Tibial nerve (tissue), 4 donors: ENCODE measurements at regions not wholly inside any gene's neighbourhood (a gene's known extent, or its start where the extent isn't known, plus 50 kb on each side); places are given as distances from the start of the nearest gene placed in this dataset.

Experiments used
- DNase-seq, 2 donors: peaks; one replicate each; pipeline ENCODE4 v3.0.0-alpha.2; 2019; ENCODE audit warnings: low spot score in 2 of 2
- H3K27ac ChIP-seq, 4 donors: fragments of 200-600 bp; sonication (generic) in 3 of 4; one replicate each; pipeline ENCODE4 v1.5.1; 2017 to 2019; ENCODE audit warnings: mild to moderate bottlenecking in 1 of 4
- H3K27me3 ChIP-seq, 2 donors: fragments of 200-600 bp; sonication (generic) in 1 of 2; one replicate each; pipeline versions ENCODE4 v1.5.1 to v1.6.0; 2017 to 2019
- H3K36me3 ChIP-seq, 3 donors: fragments of 200-600 bp; sonication (generic); one replicate each; pipeline ENCODE4 v1.5.1; 2018 to 2019
- H3K4me1 ChIP-seq, 4 donors: fragments of 200-600 bp; sonication (generic) in 3 of 4; one replicate each; pipeline ENCODE4 v1.5.1; 2017 to 2019
- H3K4me3 ChIP-seq, 4 donors: fragments of 200-600 bp; sonication (generic) in 3 of 4; one replicate each; pipeline ENCODE4 v1.5.1; 2017 to 2019; ENCODE audit warnings: mild to moderate bottlenecking in 1 of 4, moderate library complexity in 1 of 4
- H3K9me3 ChIP-seq, 4 donors: fragments of 200-600 bp; sonication (generic) in 3 of 4; one replicate each; pipeline ENCODE4 v1.5.1; 2017 to 2019
- EP300 ChIP-seq, 2 donors: sonication (generic); formaldehyde crosslinking; IDR thresholded peaks; one replicate each; pipeline ENCODE4 v1.6.1; 2017; ENCODE audit warnings: antibody characterized with exemption in 2 of 2, mild to moderate bottlenecking in 1 of 2
- POLR2A ChIP-seq, 2 donors: fragments of 450-650 bp; IDR thresholded peaks; one replicate each; pipeline ENCODE4 v1.6.1; 2017; ENCODE audit warnings: antibody characterized with exemption in 2 of 2, mild to moderate bottlenecking in 2 of 2, moderate library complexity in 2 of 2
- WGBS, 2 donors: methylation state at CpG; one replicate each; pipeline ENCODE4 v1.1.5; 2018; 5-methylcytosine and 5-hydroxymethylcytosine counted together
- TF ChIP-seq, protein P1 (sequence below), 5 experiments: fragments of 200-600 bp in 3 of 5; fragments of 450-650 bp in 2 of 5; sonication (generic) in 3 of 5; IDR thresholded peaks; one replicate each; pipeline ENCODE4 v1.5.1; 2016 to 2019; ENCODE audit warnings: antibody characterized with exemption in 5 of 5, mild to moderate bottlenecking in 3 of 5, moderate library complexity in 2 of 5

DNA sequence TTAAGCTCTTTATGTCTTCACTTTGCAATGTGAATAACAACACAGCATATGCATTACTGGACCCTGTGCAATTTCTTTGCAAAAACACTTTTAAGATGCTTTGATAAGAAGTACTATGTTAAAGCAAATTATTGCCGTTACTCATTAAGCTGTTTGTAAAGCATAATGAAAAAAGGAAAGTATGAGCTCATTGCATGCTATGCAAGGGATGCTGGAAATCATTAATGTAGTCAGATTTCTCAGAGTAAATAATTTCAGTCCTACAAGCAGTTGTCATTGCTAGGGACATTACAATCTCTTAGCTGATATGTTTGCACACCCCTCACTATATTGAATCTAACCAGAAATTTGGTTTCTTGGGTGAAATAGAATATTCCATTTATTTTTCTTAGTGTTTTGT, 982.5 kb upstream of the ADGRL2 start:
- Histone ChIP-seq H3K4me1 (no peaks in the 10 kb centered on the region), H3K9me3 (no peaks in the 10 kb centered on the region), H3K27me3 (no peaks in the 10 kb centered on the region), H3K36me3 (no peaks in the 10 kb centered on the region), H3K4me3 (no peak overlapping the region), H3K27ac (no peak overlapping the region)
- TF ChIP-seq, protein P1, sequence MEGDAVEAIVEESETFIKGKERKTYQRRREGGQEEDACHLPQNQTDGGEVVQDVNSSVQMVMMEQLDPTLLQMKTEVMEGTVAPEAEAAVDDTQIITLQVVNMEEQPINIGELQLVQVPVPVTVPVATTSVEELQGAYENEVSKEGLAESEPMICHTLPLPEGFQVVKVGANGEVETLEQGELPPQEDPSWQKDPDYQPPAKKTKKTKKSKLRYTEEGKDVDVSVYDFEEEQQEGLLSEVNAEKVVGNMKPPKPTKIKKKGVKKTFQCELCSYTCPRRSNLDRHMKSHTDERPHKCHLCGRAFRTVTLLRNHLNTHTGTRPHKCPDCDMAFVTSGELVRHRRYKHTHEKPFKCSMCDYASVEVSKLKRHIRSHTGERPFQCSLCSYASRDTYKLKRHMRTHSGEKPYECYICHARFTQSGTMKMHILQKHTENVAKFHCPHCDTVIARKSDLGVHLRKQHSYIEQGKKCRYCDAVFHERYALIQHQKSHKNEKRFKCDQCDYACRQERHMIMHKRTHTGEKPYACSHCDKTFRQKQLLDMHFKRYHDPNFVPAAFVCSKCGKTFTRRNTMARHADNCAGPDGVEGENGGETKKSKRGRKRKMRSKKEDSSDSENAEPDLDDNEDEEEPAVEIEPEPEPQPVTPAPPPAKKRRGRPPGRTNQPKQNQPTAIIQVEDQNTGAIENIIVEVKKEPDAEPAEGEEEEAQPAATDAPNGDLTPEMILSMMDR (IDR thresholded peaks at IDR 0.05): no peak
- TF ChIP-seq POLR2A (IDR thresholded peaks at IDR 0.05) (no peak), EP300 (IDR thresholded peaks at IDR 0.05) (no peak)
- 68 to 71% methylated on average over 1 of the region's 1 CpG for WGBS, 2 donors
- DNase-seq: no peak

DNA sequence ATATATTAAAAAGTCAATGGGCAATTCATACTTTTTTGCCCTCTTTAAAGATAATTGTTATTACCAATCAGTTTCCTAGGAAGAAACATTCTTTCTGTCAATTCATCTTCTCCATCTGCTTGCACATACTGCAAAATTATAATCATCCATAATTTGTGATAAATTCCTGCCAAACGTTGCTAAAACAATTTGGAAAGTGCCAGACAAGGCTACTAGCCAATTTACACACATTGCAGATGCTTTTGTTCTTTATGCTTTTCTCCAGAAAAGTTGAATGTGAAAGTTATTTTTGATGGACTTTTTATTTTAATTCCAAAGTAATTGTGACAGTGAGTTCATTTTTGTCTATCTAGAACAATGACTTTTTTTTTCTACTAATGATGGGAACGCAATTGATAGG, 992.8 kb upstream of the ADGRL2 start:
- 38 to 44% methylated on average over 2 of the region's 2 CpGs for WGBS, 2 donors
- DNase-seq: no peak
- Histone ChIP-seq H3K4me1 (no peaks in the 10 kb centered on the region), H3K27ac (no peak overlapping the region), H3K27me3 (no peaks in the 10 kb centered on the region), H3K9me3 (no peaks in the 10 kb centered on the region), H3K4me3 (no peak overlapping the region), H3K36me3 (no peaks in the 10 kb centered on the region)
- TF ChIP-seq POLR2A (IDR thresholded peaks at IDR 0.05) (no peak), EP300 (IDR thresholded peaks at IDR 0.05) (no peak)
- TF ChIP-seq, protein P1 (IDR thresholded peaks at IDR 0.05): no peak

DNA sequence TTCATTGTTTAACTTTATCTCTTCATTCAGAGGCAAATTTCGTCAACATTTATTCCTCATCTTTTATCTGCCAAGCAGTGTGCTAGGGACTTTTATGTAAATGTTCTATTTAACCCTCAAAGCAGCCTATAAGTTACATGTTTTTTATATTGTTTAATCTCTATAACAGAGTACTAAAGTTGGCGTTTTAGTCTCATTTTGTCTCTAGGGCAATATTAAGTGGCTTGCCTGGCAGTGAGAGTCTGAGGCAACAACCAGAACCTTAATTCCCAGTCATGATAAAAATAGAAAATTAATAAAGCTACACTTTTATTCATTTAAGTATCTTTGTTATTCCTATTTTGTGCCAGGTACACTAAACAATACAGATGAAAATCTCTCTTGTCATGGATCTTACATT, 994.3 kb upstream of the ADGRL2 start:
- no peaks in the 10 kb centered on the region for H3K9me3 ChIP-seq
- no peaks in the 10 kb centered on the region for H3K4me1 ChIP-seq
- no peaks in the 10 kb centered on the region for H3K36me3 ChIP-seq
- H3K27ac ChIP-seq: no peak overlapping the region
- no peak for DNase-seq
- no peak overlapping the region for H3K4me3 ChIP-seq
- 85 to 86% methylated on average over 2 of the region's 2 CpGs for WGBS, 2 donors
- no peaks in the 10 kb centered on the region for H3K27me3 ChIP-seq
- TF ChIP-seq POLR2A (IDR thresholded peaks at IDR 0.05) (no peak), EP300 (IDR thresholded peaks at IDR 0.05) (no peak)
- TF ChIP-seq, protein P1 (IDR thresholded peaks at IDR 0.05): no peak

- no peaks in the 10 kb centered on the region for H3K4me1 ChIP-seq
- no peaks in the 10 kb centered on the region for H3K27me3 ChIP-seq
- no peak for TF ChIP-seq EP300 (IDR thresholded peaks at IDR 0.05)
- TF ChIP-seq POLR2A (IDR thresholded peaks at IDR 0.05): no peak
- TF ChIP-seq, protein P1 (IDR thresholded peaks at IDR 0.05): no peak
- no peaks in the 10 kb centered on the region for H3K36me3 ChIP-seq
- no peak for DNase-seq
- no peaks in the 10 kb centered on the region for H3K9me3 ChIP-seq
- H3K4me3 ChIP-seq: no peak overlapping the region
- H3K27ac ChIP-seq: no peak overlapping the region
These were observed 999.0 kb upstream of the ADGRL2 start for GRCh38 chr1:80801695-80802094.

DNA sequence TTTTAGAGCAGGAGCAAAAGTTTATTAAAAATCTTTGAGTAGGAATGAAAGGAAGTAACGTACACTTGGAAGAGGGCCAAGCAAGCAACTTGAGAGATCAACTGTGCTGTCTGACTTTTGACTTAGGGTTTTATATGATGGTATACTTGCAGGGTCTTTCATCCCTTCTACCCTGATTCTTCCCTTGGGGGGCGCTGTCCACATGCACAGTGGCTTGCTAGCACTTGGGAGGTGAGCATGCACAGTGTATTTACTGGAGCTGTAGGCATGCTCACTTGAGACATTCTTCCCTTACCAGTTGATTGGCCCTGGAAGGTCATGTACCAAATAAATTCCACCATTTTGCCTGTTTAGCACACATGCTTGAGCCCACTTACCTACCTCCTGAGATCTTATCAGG, 1001.3 kb upstream of the ADGRL2 start:
- Histone ChIP-seq H3K36me3 (no peaks in the 10 kb centered on the region), H3K27ac (no peak overlapping the region), H3K4me1 (no peaks in the 10 kb centered on the region), H3K9me3 (no peaks in the 10 kb centered on the region), H3K27me3 (no peaks in the 10 kb centered on the region), H3K4me3 (no peak overlapping the region)
- DNase-seq: no peak
- TF ChIP-seq POLR2A (IDR thresholded peaks at IDR 0.05): no peak
- TF ChIP-seq, protein P1 (IDR thresholded peaks at IDR 0.05): no peak
- TF ChIP-seq EP300 (IDR thresholded peaks at IDR 0.05): no peak
- WGBS, 2 donors: 35 to 43% methylated on average over 2 of the region's 2 CpGs
